ENCODE measurements at regions not wholly inside any gene's neighbourhood (a gene's known extent, or its start where the extent isn't known, plus 50 kb on each side); places are given as distances from the start of the nearest gene placed in this dataset.

DNA sequence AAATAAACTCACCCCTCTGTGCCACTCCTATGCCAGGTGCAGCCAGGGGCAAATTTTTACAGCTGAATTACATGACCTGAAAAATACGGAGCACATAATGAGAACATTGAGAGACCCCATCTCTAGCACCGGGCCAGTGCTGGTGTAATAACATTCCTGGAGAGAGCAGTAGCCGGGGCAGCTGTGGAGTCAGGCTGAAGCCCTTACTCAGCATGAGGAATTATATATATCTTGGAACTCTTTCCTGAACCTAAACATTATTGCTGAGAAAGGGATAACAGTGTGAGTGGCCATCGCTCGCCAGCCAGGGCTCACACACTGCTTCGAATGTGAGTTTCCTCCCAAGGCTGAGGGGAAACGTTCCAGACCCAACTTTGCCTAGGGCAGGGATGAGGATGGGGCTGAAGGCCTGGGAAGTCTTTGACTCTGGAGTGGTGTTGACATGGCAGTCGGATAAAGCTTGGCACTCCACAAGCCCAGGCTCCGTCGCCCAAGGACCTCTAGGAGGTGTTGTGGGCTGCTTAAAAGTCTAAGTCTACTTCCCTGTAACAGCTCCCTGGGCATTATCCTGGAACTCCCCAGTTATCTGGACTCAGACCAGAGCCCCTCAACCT is 269.8 kb downstream of the CDC5L start:
- no peak overlapping the region for H3K4me3 ChIP-seq (ENCODE audit: low read length)
- peaks cover 45% of the 10 kb centered on the region for H3K4me1 ChIP-seq (ENCODE audit: control insufficient read depth, insufficient read depth, low read length)
- no peaks in the 10 kb centered on the region for H3K9me3 ChIP-seq (replicated peaks; ENCODE audit: low read length)
- H3K36me3 ChIP-seq (ENCODE audit: insufficient read depth, low read length), result no peaks in the 10 kb centered on the region
- no peak overlapping the region for H3K4me2 ChIP-seq (ENCODE audit: low read length)
- no peaks in the 10 kb centered on the region for H3K27me3 ChIP-seq (ENCODE audit: control insufficient read depth, insufficient read depth, low read length)
- no peak overlapping the region for H3K9ac ChIP-seq (ENCODE audit: low read depth, low read length)

DNA sequence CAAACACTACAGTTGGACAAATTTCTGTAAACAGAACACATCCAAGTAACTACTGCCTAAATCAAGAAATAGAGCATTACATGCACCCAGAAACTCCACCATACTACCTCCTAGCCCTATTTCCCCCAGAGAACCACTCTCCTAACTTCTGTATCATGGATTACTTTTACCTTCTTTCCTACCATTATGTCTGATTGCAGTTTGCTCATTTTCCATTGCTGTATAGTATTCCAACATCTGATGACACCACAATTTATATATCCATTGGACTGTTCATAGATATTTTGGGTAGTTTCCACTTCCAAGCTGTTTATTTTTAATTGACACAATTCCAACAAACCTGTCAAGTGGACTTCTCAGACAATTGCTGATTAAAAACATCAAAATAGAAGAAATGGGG is 271.1 kb downstream of the CDC5L start:
- Histone ChIP-seq H3K4me2 (ENCODE audit: low read length) (no peak overlapping the region), H3K36me3 (ENCODE audit: insufficient read depth, low read length) (no peaks in the 10 kb centered on the region), H3K9ac (ENCODE audit: low read depth, low read length) (no peak overlapping the region), H3K4me3 (ENCODE audit: low read length) (no peak overlapping the region), H3K9me3 (replicated peaks; ENCODE audit: low read length) (no peaks in the 10 kb centered on the region), H3K27me3 (ENCODE audit: control insufficient read depth, insufficient read depth, low read length) (no peaks in the 10 kb centered on the region), H3K4me1 (ENCODE audit: control insufficient read depth, insufficient read depth, low read length) (peaks cover 54% of the 10 kb centered on the region)

DNA sequence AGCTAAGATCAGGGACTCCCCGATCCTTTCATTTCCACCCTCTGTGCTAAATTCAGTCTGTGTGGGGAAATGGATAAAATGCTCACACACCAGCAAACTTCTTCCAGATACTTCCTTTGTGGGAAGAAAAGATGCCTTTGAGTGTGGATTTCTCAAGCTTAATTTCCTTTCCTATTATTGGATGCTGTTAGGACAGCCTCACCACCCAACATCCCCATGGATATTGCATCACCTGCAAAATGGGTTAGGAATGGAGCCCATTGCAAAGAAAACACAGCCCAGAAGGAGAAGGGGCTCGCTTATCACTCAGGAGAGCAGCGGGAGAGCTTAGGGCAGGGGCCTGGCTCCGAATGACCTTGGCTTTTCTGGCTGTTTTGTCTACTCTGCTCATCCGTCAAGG is 272.2 kb downstream of the CDC5L start:
- Histone ChIP-seq H3K9me3 (replicated peaks; ENCODE audit: low read length) (no peaks in the 10 kb centered on the region), H3K4me2 (ENCODE audit: low read length) (no peak overlapping the region), H3K36me3 (ENCODE audit: insufficient read depth, low read length) (no peaks in the 10 kb centered on the region), H3K9ac (ENCODE audit: low read depth, low read length) (no peak overlapping the region), H3K4me3 (ENCODE audit: low read length) (no peak overlapping the region), H3K27me3 (ENCODE audit: control insufficient read depth, insufficient read depth, low read length) (no peaks in the 10 kb centered on the region), H3K4me1 (ENCODE audit: control insufficient read depth, insufficient read depth, low read length) (peaks cover 54% of the 10 kb centered on the region)

DNA sequence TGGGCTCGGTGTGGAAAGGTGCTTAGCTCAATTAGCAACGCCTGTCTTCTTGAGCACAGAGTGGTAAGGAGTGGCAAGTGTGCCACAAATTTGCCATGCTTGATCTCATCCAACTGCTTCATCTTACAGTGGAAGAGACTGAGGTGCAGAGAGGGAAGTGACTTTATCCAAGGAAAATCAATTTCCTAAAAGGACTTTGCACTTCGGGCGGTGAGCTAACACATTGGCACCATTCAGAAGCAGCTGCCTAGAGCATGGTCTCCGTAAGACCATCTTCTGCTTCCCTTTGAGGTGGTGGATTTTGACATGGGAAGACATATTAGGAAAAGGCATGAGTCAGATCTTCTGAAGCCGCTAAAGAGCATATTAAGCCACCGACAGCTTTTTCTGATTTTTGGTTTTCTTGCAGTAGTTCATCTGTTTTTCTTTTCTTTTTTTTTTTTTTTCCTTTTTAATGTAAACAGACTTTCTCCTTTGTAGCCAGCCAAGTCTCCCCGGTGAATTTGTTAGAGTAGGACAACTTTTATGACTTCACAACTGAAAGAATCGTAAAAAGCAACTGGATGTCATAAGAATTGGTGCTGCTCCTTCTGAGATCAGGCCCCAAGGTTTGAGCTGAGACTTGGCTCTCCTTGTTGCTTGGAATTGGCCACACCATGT is 273.2 kb downstream of the CDC5L start:
- Histone ChIP-seq H3K4me3 (ENCODE audit: low read length) (no peak overlapping the region), H3K4me1 (ENCODE audit: control insufficient read depth, insufficient read depth, low read length) (peaks cover 47% of the 10 kb centered on the region), H3K27me3 (ENCODE audit: control insufficient read depth, insufficient read depth, low read length) (no peaks in the 10 kb centered on the region), H3K4me2 (ENCODE audit: low read length) (peak overlapping the region; percentile 0), H3K9me3 (replicated peaks; ENCODE audit: low read length) (no peaks in the 10 kb centered on the region), H3K9ac (ENCODE audit: low read depth, low read length) (peak overlapping the region; percentile 5), H3K36me3 (ENCODE audit: insufficient read depth, low read length) (no peaks in the 10 kb centered on the region)

DNA sequence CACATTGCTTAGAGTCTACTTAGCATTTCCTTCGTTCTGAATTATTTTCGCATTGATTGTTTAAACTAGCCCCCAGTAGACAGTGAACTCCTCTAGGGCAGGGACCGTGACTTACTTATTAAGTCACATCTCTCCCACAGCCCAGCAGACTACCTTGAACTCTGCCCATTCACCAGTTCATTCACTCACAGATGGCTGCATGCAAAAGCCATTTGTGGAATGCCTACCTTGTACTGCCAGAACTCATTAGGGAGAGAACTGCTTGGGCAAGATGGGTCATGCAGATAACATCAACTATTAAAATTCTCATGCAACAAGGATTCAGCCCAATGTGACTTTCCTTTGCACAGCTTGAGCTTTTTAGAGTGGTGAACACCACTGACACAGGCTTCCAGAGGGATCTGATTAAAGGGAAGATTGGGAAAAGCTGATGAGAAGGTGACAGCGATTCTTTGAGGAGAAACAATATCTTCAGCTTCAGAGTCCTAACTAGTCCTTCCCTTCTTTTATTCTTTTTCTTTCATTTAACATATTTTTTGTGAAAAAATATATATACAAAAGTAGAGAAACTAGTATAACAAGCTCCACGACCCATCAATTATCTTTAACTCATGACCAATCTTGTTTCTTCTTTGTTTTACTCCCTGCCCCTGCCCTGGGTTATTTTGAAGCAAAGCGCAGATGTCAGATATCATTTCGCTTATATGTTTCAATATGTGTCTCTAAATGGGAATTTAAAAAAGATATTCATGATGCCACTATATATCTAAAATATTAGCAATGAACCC is 273.9 kb downstream of the CDC5L start:
- Histone ChIP-seq H3K36me3 (ENCODE audit: insufficient read depth, low read length) (no peaks in the 10 kb centered on the region), H3K27me3 (ENCODE audit: control insufficient read depth, insufficient read depth, low read length) (no peaks in the 10 kb centered on the region), H3K9ac (ENCODE audit: low read depth, low read length) (peak overlapping the region; percentile 5), H3K4me1 (ENCODE audit: control insufficient read depth, insufficient read depth, low read length) (peaks cover 49% of the 10 kb centered on the region), H3K9me3 (replicated peaks; ENCODE audit: low read length) (no peaks in the 10 kb centered on the region), H3K4me3 (ENCODE audit: low read length) (no peak overlapping the region), H3K4me2 (ENCODE audit: low read length) (peak overlapping the region; percentile 0)

DNA sequence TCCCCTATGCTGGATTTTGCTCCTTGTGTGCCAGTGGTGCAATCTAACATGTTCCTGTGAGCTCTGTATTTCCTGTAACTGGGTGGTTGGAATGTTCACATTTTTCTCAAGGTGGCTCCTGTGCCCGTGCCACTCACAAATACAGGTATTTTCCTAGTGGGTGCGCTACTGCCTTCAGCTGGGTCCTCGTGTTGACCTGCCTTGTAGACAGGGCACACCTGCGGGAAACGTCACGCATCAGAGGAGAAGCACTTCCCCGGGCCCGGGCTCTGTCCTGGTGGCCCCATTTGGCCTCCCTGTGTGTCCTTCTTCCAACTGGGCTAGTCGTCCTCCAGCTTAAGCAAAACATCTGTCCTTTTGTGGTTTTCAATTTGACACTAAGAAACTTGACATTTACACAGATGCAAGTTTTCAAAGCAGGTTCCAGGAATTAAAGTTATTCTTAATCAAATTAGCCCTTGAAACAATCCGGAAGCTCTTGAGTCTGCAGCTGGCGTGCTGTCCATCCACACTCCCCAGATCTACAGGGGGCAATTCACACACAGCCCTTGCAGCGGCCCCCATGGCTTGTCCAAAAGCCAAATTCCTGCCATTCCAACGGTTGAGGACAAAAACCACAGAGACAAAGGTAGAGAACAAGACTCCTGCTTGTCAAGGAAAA is 275.1 kb downstream of the CDC5L start:
- Histone ChIP-seq H3K4me1 (ENCODE audit: control insufficient read depth, insufficient read depth, low read length) (peaks cover 59% of the 10 kb centered on the region), H3K4me3 (ENCODE audit: low read length) (no peak overlapping the region), H3K9ac (ENCODE audit: low read depth, low read length) (peak overlapping the region; percentile 14), H3K27me3 (ENCODE audit: control insufficient read depth, insufficient read depth, low read length) (no peaks in the 10 kb centered on the region), H3K36me3 (ENCODE audit: insufficient read depth, low read length) (no peaks in the 10 kb centered on the region), H3K4me2 (ENCODE audit: low read length) (peak overlapping the region; percentile 12), H3K9me3 (replicated peaks; ENCODE audit: low read length) (no peaks in the 10 kb centered on the region)

DNA sequence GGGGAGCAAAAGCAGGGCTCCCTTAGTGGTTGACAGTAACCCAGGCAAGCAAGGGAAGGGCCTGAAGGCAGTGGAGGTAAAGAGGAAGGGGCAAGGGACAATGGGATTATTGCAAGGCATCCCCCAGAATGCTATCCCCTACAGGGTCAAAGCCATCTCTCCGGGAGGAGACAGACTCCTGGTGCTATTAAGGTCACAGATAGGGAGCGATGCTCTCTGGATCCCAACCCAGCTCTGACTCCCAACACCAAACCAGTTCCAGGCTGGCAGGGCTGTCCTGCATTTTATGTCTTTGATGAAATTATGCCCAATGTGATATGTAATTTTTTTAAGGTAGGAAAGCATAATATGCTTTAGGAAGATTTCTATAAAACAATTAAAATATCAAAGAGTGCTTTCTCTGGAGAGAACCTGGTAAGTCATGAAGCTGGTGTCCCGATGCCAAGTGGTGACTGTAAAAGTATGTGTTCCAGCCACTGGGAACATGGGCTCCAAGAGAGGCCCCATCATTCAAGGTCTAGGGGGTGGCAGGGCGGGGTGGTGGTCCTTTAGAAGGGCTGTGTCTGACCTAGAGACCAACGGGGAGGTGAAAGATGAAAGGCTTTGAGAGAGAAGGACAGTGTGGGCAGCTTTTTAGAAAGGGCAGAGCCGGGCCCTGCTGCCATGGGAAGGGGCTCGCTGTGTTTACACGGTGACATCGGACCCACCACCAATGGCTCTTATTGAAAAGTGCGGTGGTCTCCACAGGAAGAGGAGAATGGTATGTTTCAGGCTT is 276.5 kb downstream of the CDC5L start:
- no peaks in the 10 kb centered on the region for H3K27me3 ChIP-seq (ENCODE audit: control insufficient read depth, insufficient read depth, low read length)

DNA sequence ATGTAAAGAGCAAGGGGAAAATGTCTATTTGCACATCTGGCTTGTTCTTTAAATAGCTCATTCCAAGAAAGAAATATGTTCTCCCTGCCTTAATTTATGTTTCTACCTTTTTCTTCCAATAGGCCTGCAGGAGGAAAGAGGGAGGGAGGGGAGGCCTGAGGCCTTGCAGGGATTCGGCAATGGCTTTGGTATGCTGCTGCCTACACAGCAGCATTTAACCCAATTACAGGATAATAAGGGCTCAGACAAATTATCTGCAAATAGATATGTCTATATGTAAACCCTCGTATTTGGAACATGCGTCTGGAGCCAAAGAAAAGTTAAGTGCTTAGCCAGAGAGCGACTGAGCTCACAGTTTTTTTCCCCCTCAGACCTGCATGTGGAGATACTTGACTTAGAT is 277.2 kb downstream of the CDC5L start:
- Histone ChIP-seq H3K9me3 (replicated peaks; ENCODE audit: low read length) (no peaks in the 10 kb centered on the region), H3K4me1 (ENCODE audit: control insufficient read depth, insufficient read depth, low read length) (peaks cover 75% of the 10 kb centered on the region), H3K9ac (ENCODE audit: low read depth, low read length) (no peak overlapping the region), H3K36me3 (ENCODE audit: insufficient read depth, low read length) (no peaks in the 10 kb centered on the region), H3K27me3 (ENCODE audit: control insufficient read depth, insufficient read depth, low read length) (no peaks in the 10 kb centered on the region), H3K4me2 (ENCODE audit: low read length) (no peak overlapping the region), H3K4me3 (ENCODE audit: low read length) (no peak overlapping the region)

More for the DNA sequence above, 276.5 kb downstream of the CDC5L start:
- no peak overlapping the region for H3K9ac ChIP-seq (ENCODE audit: low read depth, low read length)
- no peak overlapping the region for H3K4me3 ChIP-seq (ENCODE audit: low read length)
- no peaks in the 10 kb centered on the region for H3K9me3 ChIP-seq (replicated peaks; ENCODE audit: low read length)
- no peak overlapping the region for H3K4me2 ChIP-seq (ENCODE audit: low read length)
- H3K36me3 ChIP-seq (ENCODE audit: insufficient read depth, low read length), result no peaks in the 10 kb centered on the region
- H3K4me1 ChIP-seq (ENCODE audit: control insufficient read depth, insufficient read depth, low read length), result peaks cover 74% of the 10 kb centered on the region

DNA sequence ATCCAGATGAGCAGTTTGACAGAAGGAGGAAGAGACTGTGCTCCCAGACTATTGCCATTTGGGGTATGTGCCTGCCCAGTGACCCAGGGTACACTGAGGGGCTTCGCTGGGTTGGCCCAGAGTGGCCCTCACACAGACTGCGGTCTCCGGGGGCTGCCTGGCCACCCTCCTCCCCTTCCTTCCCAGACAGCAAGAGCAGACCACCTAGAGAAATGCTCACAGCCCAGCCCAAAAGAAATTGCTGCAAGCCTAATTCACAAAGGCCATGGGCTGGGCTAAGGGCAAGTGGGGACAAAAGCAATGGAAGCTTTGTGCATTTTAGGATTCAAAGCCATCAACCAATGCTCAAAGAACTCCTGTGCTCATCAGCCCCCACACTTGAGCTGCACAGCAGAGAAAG is 277.6 kb downstream of the CDC5L start:
- no peaks in the 10 kb centered on the region for H3K27me3 ChIP-seq (ENCODE audit: control insufficient read depth, insufficient read depth, low read length)
- no peak overlapping the region for H3K9ac ChIP-seq (ENCODE audit: low read depth, low read length)
- H3K4me1 ChIP-seq (ENCODE audit: control insufficient read depth, insufficient read depth, low read length), result peaks cover 74% of the 10 kb centered on the region
- H3K4me2 ChIP-seq (ENCODE audit: low read length), result no peak overlapping the region
- H3K4me3 ChIP-seq (ENCODE audit: low read length), result no peak overlapping the region
- H3K9me3 ChIP-seq (replicated peaks; ENCODE audit: low read length), result no peaks in the 10 kb centered on the region
- H3K36me3 ChIP-seq (ENCODE audit: insufficient read depth, low read length), result no peaks in the 10 kb centered on the region

DNA sequence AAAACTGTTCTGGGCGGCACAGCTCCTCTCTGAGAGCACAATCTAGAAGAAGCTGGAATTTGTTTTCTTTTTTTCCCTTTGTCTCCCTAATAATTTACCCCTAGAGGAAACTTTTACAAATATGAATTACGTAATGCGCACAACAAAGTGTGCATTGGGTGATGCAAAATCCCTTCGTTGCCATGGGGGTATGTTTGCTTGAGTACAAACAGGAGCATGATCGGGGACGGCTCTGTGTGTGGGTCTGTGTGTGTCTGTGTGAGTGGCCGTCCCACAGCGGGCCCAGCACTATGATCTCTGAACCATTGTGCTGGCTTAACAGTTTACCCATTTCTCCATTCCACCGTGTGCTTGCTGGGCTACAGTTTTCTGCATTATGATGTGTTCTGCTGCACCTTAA is 278.2 kb downstream of the CDC5L start:
- peaks cover 71% of the 10 kb centered on the region for H3K4me1 ChIP-seq (ENCODE audit: control insufficient read depth, insufficient read depth, low read length)
- H3K27me3 ChIP-seq (ENCODE audit: control insufficient read depth, insufficient read depth, low read length), result no peaks in the 10 kb centered on the region

DNA sequence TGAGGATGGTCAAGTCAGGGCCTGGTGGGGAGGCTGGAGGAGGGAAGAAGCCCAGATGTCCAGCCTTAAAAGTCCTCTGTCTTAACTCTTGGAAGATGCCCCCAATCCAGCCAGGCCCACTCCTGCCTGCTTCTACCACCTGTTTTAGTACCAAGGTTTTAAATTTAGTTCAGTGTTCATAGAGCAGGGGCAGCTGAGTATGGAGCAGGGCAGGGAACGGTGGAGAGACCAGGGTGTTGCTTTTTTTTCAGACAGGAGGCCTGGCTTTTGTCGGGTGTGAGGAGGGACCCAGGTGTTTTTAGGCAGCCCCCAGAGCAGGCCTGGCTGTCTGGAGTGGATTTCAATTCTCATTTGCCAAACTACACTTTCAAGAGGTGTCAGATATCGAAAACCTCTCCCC is 278.8 kb downstream of the CDC5L start:
- no peaks in the 10 kb centered on the region for H3K27me3 ChIP-seq (ENCODE audit: control insufficient read depth, insufficient read depth, low read length)
- H3K9ac ChIP-seq (ENCODE audit: low read depth, low read length), result peak overlapping the region; percentile 46
- H3K36me3 ChIP-seq (ENCODE audit: insufficient read depth, low read length), result no peaks in the 10 kb centered on the region
- no peak overlapping the region for H3K4me3 ChIP-seq (ENCODE audit: low read length)
- H3K9me3 ChIP-seq (replicated peaks; ENCODE audit: low read length), result no peaks in the 10 kb centered on the region
- peaks cover 69% of the 10 kb centered on the region for H3K4me1 ChIP-seq (ENCODE audit: control insufficient read depth, insufficient read depth, low read length)
- H3K4me2 ChIP-seq (ENCODE audit: low read length), result no peak overlapping the region

More for the DNA sequence above, 278.2 kb downstream of the CDC5L start:
- no peak overlapping the region for H3K4me2 ChIP-seq (ENCODE audit: low read length)
- no peaks in the 10 kb centered on the region for H3K36me3 ChIP-seq (ENCODE audit: insufficient read depth, low read length)
- no peak overlapping the region for H3K9ac ChIP-seq (ENCODE audit: low read depth, low read length)
- H3K9me3 ChIP-seq (replicated peaks; ENCODE audit: low read length), result no peaks in the 10 kb centered on the region
- H3K4me3 ChIP-seq (ENCODE audit: low read length), result no peak overlapping the region
